GM18868 (cell line): ENCODE measurements at regions not wholly inside any gene's neighbourhood (a gene's known extent, or its start where the extent isn't known, plus 50 kb on each side); places are given as distances from the start of the nearest gene placed in this dataset.
"Not testable (repeated sequence)": the region's sequence is repeated elsewhere in the genome, so short reads cannot be mapped to it uniquely, and the experiment has no call there.

Source experiments
- ATAC-seq: cut with Tn5 transposase; IDR thresholded peaks from one replicate; pipeline ENCODE4 v1.9.1; 2021; ENCODE audit warnings: mild to moderate bottlenecking, moderate library complexity; ENCODE audit not compliant: unreplicated experiment

DNA sequence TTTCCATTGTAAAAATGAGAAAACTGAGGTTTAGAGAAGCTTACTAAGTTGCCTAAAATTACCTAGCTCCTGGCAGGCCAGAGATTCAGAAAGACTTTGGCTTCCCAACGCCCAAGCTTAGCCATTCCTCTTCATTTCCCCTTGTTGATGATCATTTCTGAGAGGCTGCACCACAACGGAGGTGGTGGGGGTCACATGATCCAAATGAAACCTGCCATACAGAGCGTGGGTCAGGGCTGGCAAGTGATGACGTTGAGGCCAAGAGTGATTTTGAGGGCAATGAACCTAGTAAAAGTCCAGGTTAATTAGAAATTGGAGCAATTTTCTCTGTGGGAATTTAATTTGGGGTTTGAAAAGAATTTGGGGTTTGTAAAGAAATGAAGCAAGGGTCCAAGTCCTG lies 109.9 kb downstream of the TMEM182 start:
- ATAC-seq: no peak

DNA sequence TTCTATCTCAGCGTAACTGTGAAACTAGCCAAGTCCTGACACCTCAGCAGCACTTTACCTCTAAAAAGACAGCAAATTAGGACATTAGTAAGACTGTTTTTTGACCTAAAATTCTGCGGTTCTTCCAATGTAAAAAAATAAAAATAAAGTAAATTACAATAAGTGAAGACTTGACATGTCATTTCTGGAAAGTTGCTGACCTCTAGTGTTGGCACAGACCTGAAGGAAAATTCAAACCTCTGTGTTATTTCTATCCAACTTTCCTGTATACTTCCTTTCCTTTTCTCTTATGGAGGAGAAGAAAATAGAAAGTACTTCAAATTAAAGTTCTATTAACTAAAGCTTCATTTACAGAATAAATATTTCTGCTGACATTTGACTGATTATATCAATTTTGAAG lies 110.6 kb downstream of the TMEM182 start:
- no peak for ATAC-seq

DNA sequence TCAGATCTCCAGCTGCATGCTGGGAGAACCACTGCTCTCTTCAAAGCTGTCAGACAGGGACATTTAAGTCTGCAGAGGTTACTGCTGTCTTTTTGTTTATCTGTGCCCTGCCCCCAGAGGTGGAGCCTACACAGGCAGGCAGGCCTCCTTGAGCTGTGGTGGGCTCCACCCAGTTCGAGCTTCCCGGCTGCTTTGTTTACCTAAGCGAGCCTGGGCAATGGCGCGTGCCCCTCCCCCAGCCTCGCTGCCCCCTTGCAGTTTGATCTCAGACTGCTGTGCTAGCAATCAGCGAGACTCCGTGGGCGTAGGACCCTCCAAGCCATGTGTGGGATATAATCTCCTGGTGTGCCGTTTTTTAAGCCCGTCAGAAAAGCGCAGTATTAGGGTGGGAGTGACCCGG lies 117.7 kb downstream of the TMEM182 start:
- not testable (repeated sequence) for ATAC-seq

DNA sequence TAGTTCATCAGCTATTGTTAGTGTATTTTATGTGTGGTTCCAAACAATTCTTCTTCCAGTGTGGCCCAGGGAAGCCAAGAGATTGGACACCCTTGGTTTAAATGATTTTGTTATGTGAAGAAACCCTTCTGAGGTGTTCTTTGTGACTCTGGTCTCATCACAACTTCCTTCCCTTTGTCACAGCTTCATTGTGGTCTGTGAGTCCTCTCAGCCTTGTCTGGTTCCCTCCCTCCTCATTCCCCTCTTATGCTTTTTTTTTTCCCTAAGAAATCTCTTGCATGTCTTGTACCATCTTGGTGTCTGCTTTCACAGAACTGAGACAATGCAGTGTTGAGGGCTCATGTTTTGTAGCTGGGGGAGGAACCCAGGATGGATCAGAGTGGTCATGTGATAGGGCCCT lies 118.9 kb downstream of the TMEM182 start:
- no peak for ATAC-seq

DNA sequence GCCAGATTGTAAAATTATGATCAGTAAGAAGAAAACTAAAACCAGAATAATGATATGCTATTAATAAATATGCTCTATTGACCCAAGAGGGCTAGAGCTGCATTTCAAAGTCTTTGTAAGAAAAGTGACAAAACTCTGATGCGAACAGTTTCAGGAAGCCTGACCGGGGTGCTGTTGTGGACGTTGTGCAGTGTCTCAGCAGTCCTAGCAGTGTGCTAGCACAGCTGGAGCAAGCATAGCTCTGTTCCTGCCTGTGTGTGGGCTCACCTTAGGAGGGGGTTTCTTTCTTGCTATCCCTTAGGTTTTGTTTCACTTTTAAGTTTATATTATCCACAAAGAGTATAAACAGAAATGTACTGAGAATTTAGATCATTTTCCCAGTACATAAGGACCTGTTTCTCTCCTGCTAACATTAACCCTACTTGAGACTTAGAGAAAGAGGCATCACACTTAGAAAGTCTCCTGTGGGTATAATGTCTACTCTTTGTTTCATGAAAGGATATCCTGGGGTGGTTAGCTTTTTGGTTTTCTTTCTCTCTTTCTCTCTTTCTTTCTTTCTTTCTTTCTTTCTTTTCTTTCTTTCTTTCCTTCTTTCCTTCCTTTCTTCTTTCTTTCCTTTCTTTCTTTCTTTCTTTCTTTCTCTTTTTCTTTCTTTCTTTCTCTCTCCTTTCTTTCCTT lies 124.5 kb downstream of the TMEM182 start:
- ATAC-seq: no peak

DNA sequence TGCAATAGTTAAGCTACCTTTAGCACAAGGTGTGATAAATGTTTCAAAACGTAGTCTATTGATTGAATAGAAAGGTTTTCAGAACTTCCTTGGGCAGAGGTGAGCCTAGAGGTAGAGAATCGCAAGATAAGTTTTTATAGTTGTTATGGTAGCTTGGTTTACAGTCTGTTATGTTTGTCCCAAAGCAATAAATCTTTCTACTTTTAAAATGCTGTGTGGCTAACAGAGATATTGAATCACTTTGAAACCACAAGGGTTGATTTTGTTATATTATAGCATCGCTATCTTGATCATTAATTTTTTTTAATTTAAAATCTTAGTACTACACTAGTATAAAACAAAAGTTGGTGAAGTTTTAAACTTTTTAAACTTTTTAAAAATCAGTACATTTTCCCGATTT lies 126.7 kb downstream of the TMEM182 start:
- ATAC-seq: no peak

DNA sequence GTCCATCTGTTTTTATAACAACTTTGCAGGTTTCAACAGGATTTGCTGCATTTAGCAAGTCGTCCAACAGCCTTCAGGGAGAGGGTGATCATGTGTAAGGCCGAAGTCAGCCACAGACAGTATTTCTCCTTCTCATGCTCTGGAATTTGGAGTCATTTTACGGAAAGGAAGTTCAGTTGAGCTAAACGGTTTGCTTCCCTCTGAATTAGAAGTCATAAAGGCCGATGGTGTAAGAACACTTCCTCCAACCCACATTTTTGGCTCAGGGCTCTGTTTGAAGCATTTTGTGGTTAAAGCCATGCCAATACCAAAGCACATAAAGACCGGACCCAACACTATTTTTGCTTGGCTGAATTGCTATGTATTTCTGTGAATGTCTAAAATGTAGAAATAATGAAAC lies 129.5 kb downstream of the TMEM182 start:
- no peak for ATAC-seq

DNA sequence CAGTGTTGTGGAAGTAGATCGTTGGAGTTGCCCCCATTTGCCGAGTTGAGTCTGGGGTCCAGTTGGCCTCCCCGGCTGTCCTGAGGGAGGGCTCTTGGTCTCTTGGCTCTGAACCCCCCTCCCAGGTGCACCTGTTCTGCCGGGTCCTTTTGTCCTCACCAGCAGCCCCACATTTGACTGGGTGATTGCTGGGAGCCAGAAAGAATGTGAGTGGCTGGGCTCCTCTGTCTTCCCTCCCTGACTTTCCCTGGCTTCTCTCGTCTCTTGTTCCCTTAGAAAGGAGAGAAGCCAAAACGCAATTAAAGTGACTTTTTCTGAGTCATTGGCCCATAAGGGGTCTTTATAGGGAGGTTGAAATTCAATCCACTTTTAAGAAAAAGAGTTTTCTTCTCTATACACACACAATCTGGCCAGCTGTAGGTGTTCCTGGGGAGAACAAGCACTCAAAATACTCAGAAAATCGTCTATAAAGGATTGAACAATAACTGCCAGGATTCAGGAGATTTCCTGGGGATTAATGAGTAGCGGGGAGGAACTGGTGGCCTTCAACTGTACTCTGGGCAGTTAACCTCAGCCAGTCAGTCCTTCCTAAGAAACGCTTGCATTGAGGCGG lies 131.0 kb downstream of the TMEM182 start:
- no peak for ATAC-seq

DNA sequence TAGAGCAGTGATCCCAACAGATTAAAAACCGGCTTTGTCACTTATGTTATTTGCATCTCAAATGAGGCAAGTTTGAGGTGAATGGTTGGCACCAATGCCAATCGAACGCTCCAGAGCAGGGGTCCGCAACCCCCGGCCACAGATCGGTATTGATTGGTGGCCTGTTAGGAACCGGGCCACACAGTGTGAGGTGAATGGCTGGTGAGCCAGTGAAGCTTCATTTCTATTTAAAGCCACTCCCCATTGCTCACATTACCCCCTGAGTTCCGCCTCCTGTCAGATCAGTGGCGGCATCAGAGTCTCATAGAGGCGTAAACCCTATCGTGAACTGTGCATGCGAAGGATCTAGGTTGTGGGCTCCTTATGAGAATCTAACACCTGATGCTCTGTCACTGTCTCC lies 132.0 kb downstream of the TMEM182 start:
- ATAC-seq: no peak

DNA sequence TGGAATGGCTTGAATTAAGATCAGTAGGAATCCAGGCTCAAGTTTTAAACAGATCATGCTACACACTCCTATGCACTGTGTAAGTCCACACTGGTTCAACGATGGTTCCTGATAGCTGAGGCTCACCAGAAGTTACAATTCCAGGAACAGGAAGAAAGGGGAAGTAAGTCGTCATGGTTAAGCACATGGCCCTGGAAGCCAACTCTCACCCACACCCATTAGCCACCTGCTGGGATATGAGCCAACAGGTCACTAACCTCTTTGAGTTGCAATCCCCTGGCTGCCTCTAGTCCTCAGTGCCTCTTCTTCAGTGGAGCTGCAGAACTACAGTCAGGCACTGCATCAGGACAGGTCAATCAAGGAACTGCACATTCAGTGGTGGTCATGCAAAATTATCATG lies 133.5 kb downstream of the TMEM182 start:
- ATAC-seq: no peak

DNA sequence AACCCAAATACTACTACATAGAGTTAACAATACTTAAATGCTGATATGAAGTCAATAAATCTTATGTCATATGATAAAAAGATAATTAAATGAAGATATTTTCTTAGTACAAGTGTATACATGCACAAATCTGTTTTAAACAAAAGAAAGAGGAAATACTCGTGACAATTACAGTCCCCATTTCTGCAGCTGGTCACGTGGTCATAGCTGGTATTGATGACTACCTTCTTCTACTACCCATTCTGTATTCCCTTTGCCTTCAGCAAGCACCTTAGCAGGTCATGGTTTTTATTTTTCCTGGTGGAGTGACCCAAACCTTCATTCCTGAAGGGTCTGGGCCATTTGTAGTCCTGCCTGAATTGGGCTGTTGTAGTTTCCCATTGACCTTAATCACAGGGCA lies 147.4 kb downstream of the TMEM182 start:
- ATAC-seq: not testable (repeated sequence)

DNA sequence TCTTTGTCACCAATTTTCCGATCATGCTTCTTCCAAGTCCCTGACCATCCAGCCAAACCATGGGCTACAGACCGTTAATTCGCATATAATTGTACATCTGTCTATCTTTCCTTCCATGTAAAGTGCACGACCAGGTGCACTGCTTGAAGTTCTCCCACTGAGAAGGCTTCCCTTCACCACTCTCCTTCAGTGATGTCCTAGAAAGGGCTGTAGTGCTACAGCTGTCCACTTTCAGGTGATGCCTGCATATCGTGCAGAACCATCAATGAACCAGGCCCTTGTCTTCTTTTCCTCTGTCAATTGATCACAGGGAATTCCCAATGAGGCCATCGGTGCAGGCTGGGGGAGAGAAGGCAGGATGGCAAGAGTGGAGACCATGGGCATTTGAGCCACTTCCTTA lies 148.9 kb downstream of the TMEM182 start:
- no peak for ATAC-seq

DNA sequence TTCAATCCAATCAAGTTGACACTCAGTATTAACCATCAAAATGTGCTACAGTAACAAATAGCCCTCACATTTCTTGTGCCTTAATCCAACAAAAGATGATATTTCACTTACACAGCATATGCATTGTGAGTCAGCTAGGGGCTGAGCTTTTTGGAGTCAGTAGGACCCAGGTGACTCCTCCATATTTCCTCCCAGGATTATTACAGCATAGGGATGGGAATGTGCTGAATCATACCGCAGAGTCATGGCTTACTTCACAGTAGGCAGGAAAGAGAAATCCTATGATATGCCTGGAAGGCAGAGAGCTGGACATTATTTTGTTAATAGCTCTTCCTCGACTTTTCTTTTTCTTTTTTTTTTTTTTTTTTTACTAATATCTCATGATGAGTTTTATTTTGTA lies 153.3 kb downstream of the TMEM182 start:
- ATAC-seq: no peak

DNA sequence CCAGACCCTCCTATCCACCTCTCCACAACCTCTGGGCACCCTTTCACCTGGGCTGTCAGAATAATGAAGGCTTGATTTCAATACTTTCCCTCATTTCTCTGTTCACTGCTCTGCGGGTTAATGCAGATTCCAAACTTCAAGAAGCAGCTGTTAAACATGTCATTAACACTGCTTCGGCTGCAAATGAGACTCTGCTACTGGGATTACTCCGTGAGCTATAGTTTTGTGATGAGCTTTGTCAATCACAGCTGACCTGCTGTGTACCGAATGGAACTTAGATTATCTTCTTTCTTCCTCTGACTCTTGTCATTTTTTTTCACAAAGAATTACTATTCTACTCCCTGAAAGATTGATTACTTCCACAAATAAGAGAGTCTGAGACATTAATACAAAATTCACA lies 160.5 kb downstream of the TMEM182 start:
- ATAC-seq: no peak

DNA sequence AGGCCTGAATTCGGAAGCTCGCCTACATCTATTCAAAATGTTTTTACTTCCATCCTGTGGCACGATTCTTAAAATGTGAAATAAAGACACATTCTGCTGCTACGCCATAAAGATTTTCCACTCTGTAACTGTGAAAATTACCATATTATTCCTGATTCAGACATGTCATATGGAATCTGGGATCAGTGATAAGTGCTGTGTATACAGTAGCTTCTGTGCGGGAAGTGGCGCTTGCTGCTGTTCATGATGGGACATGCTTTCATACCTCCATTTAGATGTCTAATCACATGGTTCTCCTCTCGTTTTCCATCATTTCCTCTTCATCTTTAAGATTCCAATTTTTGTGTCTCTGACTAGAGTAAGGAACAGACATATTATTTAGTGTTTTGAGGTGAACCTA lies 163.2 kb downstream of the TMEM182 start:
- ATAC-seq: no peak

DNA sequence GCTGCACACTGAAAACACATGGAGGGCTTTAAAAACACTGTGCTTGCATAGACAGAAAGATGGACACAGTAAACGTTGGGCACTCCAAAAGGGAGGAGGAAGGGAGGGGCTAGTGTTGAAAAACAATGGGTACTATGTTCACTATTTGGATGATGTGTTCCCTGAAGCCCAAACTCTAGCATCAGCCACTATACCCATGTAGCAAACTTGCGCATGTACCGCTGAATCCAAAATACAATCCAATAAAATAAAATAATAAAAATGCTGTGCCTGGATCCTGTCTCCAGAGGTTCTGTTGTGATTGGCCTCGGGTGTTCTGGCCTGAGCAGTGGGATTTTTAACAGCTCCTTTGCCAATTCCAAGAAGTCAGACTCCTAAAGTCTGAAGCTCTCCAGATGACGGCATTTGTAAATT lies 166.0 kb downstream of the TMEM182 start:
- ATAC-seq: no peak

DNA sequence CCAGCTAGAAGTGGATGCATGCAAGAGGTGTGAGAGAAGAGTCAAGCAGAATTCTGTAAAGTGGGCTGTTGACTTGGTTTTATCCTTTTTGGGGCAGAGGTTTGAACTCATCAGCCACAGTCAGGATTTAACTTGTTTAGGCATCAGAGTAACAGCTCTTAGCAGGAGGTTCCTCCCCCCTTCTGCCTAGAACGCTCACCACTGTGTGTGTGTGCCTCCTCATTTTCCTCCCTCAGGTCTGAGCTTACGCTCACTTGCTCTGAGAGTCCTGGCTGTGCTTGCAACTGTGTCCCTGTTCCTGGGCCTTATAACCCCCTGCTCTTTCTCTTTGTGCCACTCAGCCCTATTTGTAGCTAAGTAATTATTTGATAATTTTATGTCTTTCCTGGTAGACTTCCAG lies 167.9 kb downstream of the TMEM182 start:
- no peak for ATAC-seq

DNA sequence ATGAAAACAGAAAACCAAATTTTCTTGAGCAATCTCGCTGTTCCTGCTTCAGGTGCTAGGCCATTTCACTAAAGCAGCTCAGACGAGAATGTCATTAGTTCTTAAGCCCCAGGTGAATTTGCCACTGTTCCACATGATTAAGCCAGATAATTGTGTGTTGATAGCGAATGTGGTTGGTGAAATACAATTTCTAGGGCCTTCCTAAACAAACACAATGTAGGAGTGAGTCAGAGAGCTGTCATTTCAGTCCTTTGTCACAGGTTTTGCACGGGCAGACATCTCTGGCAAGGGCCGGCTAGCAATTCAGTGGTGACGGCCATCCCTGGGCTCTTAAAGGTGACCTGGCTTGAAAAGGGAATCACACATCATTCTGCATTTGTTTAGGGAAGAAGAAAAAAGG lies 170.7 kb downstream of the TMEM182 start:
- no peak for ATAC-seq

DNA sequence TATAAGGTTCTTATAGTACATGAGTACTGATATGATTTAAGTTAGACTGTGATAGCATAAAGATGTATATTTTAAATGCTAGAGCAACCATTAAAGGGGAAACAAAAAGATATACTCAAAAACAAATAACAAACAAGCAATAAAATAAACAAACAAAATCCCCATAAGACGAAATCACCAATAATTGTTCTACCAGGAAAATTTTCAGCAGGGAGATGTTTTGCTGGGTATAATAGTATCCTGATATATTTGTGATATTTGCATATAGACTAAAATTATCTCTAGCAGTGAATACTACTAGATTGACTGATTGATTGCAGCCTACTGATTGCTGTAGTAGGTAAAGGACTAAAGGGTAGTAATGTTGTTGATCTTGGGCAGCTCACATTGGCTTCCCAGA lies 177.4 kb downstream of the TMEM182 start:
- ATAC-seq: no peak

DNA sequence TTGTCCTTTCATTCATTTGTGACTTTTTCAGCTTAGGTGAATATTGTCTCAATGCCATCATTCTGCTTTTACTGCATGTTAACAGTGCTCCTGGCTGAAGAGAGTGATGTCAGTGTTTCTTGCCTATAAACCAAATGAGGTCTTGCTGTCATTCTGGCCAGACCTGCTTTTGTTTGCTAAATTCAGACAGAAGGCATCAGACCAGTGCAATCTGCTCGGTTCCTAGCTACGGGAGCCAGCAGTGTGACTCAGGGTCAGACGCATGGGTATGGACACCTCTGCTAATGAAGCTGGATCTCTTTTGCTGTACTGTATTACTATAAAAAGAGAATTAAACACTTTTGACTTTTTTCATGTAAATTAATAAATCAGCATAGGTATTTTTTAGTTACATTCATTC lies 178.9 kb downstream of the TMEM182 start:
- no peak for ATAC-seq

DNA sequence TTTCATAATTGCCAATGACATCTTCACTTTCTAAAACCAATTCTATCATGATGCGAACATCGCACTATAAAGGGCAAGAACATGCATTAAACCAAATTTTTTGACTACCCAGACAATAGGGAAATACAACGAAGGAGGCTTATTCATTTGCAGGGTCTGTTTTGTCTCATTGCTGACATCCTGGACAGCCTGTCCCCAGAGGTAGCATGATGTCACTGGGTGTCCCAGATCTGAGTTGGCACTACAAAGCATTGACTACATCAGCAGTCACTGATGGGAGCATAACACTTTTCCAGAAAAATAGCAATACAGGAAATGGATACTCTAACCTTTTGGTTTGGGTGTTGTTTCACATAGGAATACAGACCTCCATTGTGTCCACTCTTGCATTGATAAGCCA lies 180.3 kb downstream of the TMEM182 start:
- ATAC-seq: no peak

DNA sequence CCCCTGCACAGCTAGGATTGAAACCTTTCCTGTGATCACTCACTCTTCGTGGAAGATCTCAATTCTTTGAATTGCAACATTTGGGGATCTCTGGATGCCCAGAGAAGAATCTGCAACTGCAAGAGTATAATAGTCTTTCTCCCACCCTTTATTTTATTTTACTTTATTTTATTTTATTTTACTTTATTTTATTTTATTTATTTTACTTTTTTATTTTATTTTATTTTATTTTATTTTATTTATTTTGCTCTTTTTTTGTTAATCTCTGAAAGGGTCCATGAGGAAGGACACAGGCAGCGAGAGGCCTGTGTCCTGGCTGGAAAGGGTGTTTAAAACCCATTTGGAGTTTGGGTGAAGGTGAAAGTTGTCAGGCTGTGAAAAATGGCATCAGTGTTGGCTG lies 181.4 kb downstream of the TMEM182 start:
- no peak for ATAC-seq

DNA sequence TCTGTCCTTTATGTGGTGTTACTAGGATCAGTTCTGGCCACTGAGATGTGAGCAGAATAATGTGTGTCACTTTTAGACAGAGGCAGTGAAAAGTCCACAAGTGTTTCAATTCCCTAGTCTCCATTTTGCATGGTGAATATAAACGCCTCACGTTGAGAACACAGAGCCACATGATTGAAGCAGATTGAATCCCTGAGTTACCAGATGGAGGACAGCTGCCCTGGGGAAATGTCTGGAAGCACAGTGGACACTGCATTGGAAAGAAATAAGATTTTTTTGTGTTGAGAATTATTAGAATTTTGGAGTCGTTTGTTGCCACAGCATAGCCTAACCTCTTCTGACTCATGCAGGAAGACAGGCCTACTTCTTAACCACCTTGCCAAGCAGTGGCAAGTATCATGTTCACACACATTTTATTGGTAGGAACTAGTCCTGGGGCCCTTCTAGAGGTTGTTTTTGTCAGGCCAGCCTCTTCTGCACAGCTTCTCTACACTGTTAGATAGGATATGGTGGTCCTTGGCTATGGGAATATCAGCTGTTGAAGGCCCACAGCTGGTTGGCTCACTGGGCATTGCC lies 188.6 kb downstream of the TMEM182 start:
- ATAC-seq: no peak
